ENCODE measurements at regions not wholly inside any gene's neighbourhood (a gene's known extent, or its start where the extent isn't known, plus 50 kb on each side); places are given as distances from the start of the nearest gene placed in this dataset.

- Histone ChIP-seq H3K9ac (ENCODE audit: low read length) (no peak overlapping the region), H3K4me2 (ENCODE audit: low read length) (no peak overlapping the region), H3F3A (ENCODE audit: insufficient read depth, low read length) (no peaks in the 10 kb centered on the region), H3K36me3 (ENCODE audit: insufficient read depth, low read length) (no peaks in the 10 kb centered on the region), H4K20me1 (ENCODE audit: insufficient read depth, low read length) (no peaks in the 10 kb centered on the region), H3K79me2 (ENCODE audit: insufficient read depth, low read length) (no peaks in the 10 kb centered on the region), H3K4me3 (ENCODE audit: low read depth, low read length, poor library complexity, severe bottlenecking) (no peak overlapping the region), H3K27me3 (ENCODE audit: insufficient read depth, low read length) (no peaks in the 10 kb centered on the region), H3K9me2 (ENCODE audit: low read depth, low read length) (no peaks in the 10 kb centered on the region), H3K4me1 (ENCODE audit: insufficient read depth, low read length, severe bottlenecking) (no peaks in the 10 kb centered on the region), H2AFZ (ENCODE audit: low read length) (no peak overlapping the region), H3K27ac (ENCODE audit: low read depth, low read length, poor library complexity, severe bottlenecking) (no peak overlapping the region), H3K9me3 (ENCODE audit: low read length) (no peaks in the 10 kb centered on the region)
- TF ChIP-seq EZH2 (IDR thresholded peaks at IDR 0.05; ENCODE audit: borderline replicate concordance, low read length), result no peak
Measured at GRCh38 chr12:4069670-4070010, 196.4 kb upstream of the PARP11 start.

- H3K4me2 ChIP-seq (ENCODE audit: low read length), result no peak overlapping the region
- no peak overlapping the region for H3K27ac ChIP-seq (ENCODE audit: low read depth, low read length, poor library complexity, severe bottlenecking)
- H2AFZ ChIP-seq (ENCODE audit: low read length), result no peak overlapping the region
Measured at GRCh38 chr12:4068981-4069669, 195.9 kb upstream of the PARP11 start.

DNA sequence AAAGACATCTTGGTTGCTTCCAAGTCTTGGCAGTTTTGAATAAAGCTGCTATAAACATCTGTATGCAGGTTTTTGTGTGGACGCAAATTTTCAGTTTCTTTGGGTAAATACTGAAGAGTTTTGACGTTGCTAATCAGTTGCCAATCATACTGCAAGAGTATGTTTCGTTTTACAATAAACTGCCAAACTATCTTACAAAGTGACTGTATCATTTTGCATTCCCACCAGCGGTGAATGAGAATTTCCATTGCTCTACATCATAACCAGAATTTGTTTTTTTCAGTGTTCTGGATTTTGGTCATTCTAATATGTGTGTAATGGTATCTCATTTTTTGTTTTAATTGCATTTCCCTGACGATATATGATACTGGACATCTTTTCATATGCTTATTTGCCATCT is 190.8 kb upstream of the PARP11 start:
- H3K27me3 ChIP-seq (ENCODE audit: insufficient read depth, low read length), result no peaks in the 10 kb centered on the region
- no peak overlapping the region for H3K4me3 ChIP-seq (ENCODE audit: low read depth, low read length, poor library complexity, severe bottlenecking)
- no peaks in the 10 kb centered on the region for H4K20me1 ChIP-seq (ENCODE audit: insufficient read depth, low read length)
- H3K79me2 ChIP-seq (ENCODE audit: insufficient read depth, low read length), result no peaks in the 10 kb centered on the region
- H3F3A ChIP-seq (ENCODE audit: insufficient read depth, low read length), result no peaks in the 10 kb centered on the region
- no peaks in the 10 kb centered on the region for H3K36me3 ChIP-seq (ENCODE audit: insufficient read depth, low read length)
- H3K9me2 ChIP-seq (ENCODE audit: low read depth, low read length), result no peaks in the 10 kb centered on the region
- no peak overlapping the region for H3K9ac ChIP-seq (ENCODE audit: low read length)
- H3K4me1 ChIP-seq (ENCODE audit: insufficient read depth, low read length, severe bottlenecking), result no peaks in the 10 kb centered on the region
- H2AFZ ChIP-seq (ENCODE audit: low read length), result no peak overlapping the region
- no peak overlapping the region for H3K4me2 ChIP-seq (ENCODE audit: low read length)
- no peak for TF ChIP-seq EZH2 (IDR thresholded peaks at IDR 0.05; ENCODE audit: borderline replicate concordance, low read length)
- TF ChIP-seq CTCF (IDR thresholded peaks at IDR 0.05; ENCODE audit: low read length), result no peak
- no peak overlapping the region for H3K27ac ChIP-seq (ENCODE audit: low read depth, low read length, poor library complexity, severe bottlenecking)
- no peaks in the 10 kb centered on the region for H3K9me3 ChIP-seq (ENCODE audit: low read length)

More at GRCh38 chr12:4068981-4069669, 195.9 kb upstream of the PARP11 start:
- no peaks in the 10 kb centered on the region for H3K4me1 ChIP-seq (ENCODE audit: insufficient read depth, low read length, severe bottlenecking)
- TF ChIP-seq EZH2 (IDR thresholded peaks at IDR 0.05; ENCODE audit: borderline replicate concordance, low read length) (no peak), CTCF (IDR thresholded peaks at IDR 0.05; ENCODE audit: low read length) (no peak)
- no peak overlapping the region for H3K4me3 ChIP-seq (ENCODE audit: low read depth, low read length, poor library complexity, severe bottlenecking)
- H3K27me3 ChIP-seq (ENCODE audit: insufficient read depth, low read length), result no peaks in the 10 kb centered on the region
- no peaks in the 10 kb centered on the region for H3K9me3 ChIP-seq (ENCODE audit: low read length)
- H4K20me1 ChIP-seq (ENCODE audit: insufficient read depth, low read length), result no peaks in the 10 kb centered on the region
- no peaks in the 10 kb centered on the region for H3K9me2 ChIP-seq (ENCODE audit: low read depth, low read length)
- H3K36me3 ChIP-seq (ENCODE audit: insufficient read depth, low read length), result no peaks in the 10 kb centered on the region
- no peaks in the 10 kb centered on the region for H3F3A ChIP-seq (ENCODE audit: insufficient read depth, low read length)
- H3K9ac ChIP-seq (ENCODE audit: low read length), result no peak overlapping the region
- no peaks in the 10 kb centered on the region for H3K79me2 ChIP-seq (ENCODE audit: insufficient read depth, low read length)

Data from OCI-LY1 (cell line).